GM18870 (cell line): ENCODE measurements at regions not wholly inside any gene's neighbourhood (a gene's known extent, or its start where the extent isn't known, plus 50 kb on each side); places are given as distances from the start of the nearest gene placed in this dataset.
"Not testable (repeated sequence)": the region's sequence is repeated elsewhere in the genome, so short reads cannot be mapped to it uniquely, and the experiment has no call there.

Experiments used
- ATAC-seq: cut with Tn5 transposase; IDR thresholded peaks from one replicate; pipeline ENCODE4 v1.9.1; 2021; ENCODE audit warnings: moderate library complexity; ENCODE audit not compliant: unreplicated experiment

- no peak for ATAC-seq
Measured at GRCh38 chr13:54999399-54999907, 1970.8 kb downstream of the OLFM4 start.

GRCh38 chr13:55000043-55000442, 1971.4 kb downstream of the OLFM4 start:
- ATAC-seq = no peak

DNA sequence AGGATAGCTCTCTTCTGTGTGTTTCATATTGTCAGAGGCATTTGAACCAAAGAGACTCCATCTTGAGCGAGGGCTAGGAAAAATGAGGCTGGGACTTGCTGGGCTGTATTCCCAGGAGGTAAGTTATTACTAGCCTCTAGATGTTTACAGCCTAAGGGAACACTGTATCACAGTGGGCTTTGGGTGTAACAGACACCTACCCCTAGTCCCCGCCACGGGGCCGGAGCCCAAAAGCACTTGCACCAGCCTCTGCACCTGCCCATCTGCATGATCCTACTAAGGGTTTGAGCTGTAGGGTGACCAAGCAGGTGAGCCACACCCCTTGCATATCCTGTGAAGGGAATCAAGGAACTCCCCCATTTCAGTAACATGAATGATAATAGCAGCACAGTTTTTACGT, 1972.2 kb downstream of the OLFM4 start:
- no peak for ATAC-seq

- no peak for ATAC-seq
Measured at GRCh38 chr13:55001881-55002280, 1973.3 kb downstream of the OLFM4 start.

DNA sequence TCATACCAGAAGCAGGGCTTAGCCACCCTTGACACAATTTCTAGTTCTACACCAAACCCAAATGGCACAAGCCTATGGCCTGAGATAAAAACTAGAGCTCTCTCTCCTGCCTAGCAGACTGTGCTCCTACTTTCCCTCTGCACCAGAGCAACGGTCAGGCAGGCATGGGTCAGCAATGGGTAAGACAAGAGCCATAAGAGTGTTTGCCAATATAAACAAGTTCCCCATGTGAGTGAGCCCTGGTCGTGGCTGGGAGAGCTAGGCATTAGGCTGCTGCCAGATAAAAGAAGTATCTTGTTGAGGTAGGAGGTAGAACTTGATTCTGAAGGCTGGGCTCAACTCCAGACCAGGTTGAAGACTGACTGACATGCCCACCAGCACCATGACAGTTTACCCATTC, 1979.1 kb downstream of the OLFM4 start:
- ATAC-seq = no peak

DNA sequence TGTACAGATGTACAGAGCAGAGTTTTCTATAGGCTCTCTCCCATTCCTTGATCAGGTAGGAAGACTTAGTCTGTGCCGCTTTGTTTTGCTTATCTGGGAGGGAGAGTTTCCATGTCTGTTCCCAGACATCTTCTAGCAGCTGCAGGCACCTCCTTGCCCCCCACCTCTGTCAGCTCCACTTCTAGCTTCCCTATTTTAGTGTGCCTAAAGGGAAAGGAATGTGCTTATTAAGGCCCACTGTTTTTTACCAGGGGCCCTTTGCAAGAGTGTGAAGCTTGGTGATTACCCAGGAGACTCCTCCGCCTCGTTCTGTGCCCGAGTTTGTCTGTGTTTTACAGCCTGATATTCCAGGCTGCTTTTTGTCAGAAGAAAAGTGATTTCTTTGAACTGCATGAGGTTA, 1984.4 kb downstream of the OLFM4 start:
- no peak for ATAC-seq

DNA sequence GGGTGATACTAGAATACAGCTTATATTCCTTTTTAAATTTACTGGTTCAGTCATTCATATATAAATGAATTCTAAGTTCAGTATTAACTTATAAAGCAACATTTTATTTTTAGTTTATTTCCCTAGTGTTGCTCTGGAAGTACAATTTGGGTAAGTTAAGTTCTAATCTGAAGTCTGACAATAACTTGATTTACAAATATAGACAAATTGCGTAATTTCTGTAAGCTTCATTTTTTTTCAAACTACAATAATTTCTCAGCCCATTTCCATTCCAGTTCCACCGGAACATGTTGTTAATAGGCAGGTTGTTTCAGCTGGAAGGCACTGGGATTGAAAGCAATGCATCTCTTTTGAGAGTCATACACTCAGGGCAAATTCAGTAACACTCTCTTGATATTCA, 2000.7 kb downstream of the OLFM4 start:
- no peak for ATAC-seq

GRCh38 chr13:55038230-55038629, 2009.6 kb downstream of the OLFM4 start:
- no peak for ATAC-seq

- ATAC-seq = not testable (repeated sequence)
Measured at GRCh38 chr13:55053891-55054550, 2025.4 kb downstream of the OLFM4 start.

GRCh38 chr13:55055666-55056065, 2027.1 kb downstream of the OLFM4 start:
- not testable (repeated sequence) for ATAC-seq

DNA sequence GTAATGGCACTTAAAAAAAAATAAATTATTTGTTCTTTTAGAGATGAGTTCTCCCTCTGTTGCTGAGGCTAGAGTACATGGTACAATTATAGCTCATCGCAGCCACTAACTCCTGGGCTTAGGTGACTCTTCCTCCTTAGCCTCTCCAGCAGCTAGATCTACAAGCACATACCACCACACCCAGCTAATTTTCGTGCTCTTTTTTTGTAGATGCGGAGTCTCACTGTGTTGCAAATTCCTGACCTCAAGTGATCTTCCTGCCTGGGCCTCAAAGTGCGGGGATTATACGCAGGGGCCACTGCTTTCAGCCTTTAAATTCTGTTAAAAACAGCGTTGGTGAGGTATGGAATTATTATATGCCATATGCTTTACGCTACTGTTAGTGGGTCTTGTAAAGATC, 2034.0 kb downstream of the OLFM4 start:
- no peak for ATAC-seq

DNA sequence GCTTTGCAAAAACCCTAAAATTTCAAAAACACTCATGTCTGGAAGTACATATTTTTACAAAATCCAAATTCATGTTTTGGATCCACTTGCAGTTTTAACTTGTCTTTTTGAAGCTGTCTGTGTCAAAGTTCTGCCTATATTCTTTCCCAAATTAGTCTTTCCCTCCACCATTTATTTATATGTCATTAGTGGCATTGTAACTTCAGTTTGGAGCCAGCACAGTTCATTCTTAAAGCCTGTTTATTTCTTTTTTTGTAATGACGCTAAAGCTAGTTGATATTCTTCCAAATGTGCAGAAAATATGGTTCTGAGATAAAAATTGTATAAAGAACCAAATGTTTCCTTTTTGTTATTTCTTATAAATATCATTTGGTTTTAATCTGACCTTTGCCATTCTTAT, 2039.3 kb downstream of the OLFM4 start:
- ATAC-seq = no peak

DNA sequence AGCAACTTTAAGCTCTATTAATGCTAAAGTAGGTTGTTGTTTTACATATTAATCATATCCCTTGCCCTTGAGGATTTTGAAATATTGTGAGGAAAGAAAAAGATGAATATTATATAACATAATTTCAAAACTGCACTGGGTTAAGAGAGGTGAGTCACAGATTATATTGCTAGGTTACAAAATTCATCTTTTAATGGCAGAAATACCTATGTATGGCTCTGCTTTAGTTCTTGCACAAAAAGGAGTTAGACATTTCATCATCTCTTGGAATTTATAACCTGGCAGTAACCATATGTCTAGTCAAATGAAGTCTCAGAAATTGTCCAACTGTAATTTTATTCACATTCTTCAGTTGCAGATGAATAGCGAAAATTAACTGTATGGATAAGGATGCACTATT, 2041.1 kb downstream of the OLFM4 start:
- no peak for ATAC-seq

- no peak for ATAC-seq
Measured at GRCh38 chr13:55073000-55073399, 2044.4 kb downstream of the OLFM4 start.

GRCh38 chr13:55084630-55085029, 2056.0 kb downstream of the OLFM4 start:
- ATAC-seq = no peak

- ATAC-seq = no peak
Measured at GRCh38 chr13:55087085-55087484, 2053.6 kb upstream of the PRR20A start.

- no peak for ATAC-seq
Measured at GRCh38 chr13:55090612-55091011, 2050.1 kb upstream of the PRR20A start.

GRCh38 chr13:55091172-55091571, 2049.5 kb upstream of the PRR20A start:
- ATAC-seq = no peak

DNA sequence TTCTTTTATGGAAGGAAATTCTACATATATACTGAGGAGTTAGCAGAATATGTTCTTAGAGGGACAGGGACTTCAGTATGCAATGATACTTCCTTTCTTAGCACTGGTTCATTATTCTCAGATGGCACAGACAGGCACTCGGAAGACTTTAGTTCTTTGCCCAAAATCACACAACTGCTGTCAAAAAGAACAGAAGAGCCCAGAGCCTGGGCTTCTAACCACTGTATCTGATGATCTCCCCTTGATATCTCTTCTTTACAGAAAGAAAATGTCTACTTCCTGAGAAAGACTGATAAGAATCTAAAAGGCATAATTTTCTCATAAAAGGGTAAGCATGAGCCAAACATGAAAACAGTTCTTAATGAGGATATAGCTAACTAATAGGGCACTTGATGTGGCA, 2034.2 kb upstream of the PRR20A start:
- ATAC-seq = no peak

DNA sequence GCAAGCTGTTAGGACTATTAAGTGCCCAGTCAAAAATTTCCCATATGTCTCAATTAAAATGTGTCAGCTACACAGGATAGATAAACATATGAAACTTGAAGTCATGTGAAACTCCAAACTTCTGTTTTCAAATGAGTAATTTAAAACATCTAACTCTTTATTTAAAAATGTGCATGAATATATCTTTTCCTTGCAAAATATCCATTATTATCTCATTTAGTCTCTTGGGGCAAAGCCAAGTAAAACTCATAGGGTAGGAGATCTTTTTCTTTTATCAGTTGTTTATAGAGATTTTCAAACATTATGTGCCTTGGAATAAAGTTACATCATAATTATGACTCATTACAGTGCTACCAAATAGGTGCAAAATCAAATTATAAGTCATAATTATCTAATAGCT, 2020.1 kb upstream of the PRR20A start:
- no peak for ATAC-seq

- ATAC-seq = no peak
Measured at GRCh38 chr13:55155046-55155445, 1985.7 kb upstream of the PRR20A start.

DNA sequence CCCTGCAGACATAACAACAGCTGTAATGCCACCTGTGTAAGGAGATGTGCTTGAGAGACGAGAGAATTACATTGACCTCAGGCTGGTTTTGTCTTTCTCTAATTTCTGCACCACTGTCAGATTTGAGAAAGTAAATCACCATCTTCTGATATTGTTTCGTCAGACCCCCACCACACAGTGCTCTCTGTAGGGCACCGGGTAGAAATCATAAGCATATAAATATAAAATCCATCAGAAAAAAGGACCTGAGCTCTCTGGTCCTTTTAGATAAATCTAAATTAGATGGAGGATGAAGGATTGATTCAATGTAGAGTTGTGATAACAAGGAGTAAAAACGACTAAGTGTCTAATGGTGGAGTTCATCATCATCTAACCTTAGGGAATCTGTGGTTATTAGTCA, 1981.0 kb upstream of the PRR20A start:
- ATAC-seq = no peak

DNA sequence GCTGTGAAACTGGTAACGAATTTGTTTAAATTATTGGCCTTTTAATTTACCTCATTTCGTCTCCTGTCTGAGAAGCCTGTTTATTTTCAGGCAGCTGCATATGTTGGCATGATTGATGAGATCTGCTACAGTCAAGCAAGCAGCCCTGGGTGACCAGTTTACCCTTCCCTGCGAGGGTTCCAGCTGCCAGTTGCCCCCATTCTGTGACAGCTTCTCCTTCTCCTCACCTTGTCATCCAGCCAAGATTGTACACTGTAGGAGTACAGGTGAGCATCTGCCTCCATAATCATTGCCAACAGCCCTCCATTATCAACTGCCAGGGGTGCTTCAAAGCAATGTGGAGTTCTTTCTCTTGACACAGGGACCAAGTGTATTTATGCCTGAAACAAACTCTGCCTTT, 1979.9 kb upstream of the PRR20A start:
- no peak for ATAC-seq
